Endothelial cell of umbilical vein (primary cell): ENCODE measurements at regions not wholly inside any gene's neighbourhood (a gene's known extent, or its start where the extent isn't known, plus 50 kb on each side); places are given as distances from the start of the nearest gene placed in this dataset.

Source experiments
- BruUV-seq: library from RNA; stranded (reverse); fragments of 400-500 nt; replicated peaks from 2 replicates; lab custom pipeline; 2021; lab: Mats Ljungman, UMichigan
- CTCF ChIA-PET: fragments of 300-600, 350-600 bp; sonication (Branson Sonifier 250); formaldehyde crosslinking; loops from one replicate; lab custom pipeline; 2021; ENCODE audit warnings: antibody characterized with exemption, inconsistent platforms; lab: Charles Lee
- POLR2A ChIA-PET: fragments of 300-600, 350-600 bp; sonication (Branson Sonifier 250); formaldehyde crosslinking; loops from one replicate; lab custom pipeline; 2021; ENCODE audit warnings: antibody characterized with exemption, inconsistent platforms; lab: Charles Lee
- DNase-seq: peaks from one replicate; pipeline ENCODE4 v3.0.0-alpha.2; 2011; ENCODE audit warnings: low read depth, low spot score
- FAIRE-seq: peaks from 2 replicates; lab custom pipeline; 2011; peaks lifted over from hg19 to GRCh38; lab: Jason Lieb, UNC
- H2AFZ ChIP-seq: 2 replicates; pipeline ENCODE4 v1.6.0; 2012; ENCODE audit warnings: low read depth, low read length, control low read depth, inconsistent platforms
- H3K27ac ChIP-seq: 2 replicates; pipeline ENCODE4 v1.5.1; 2011; ENCODE audit warnings: low read depth, mild to moderate bottlenecking, control low read depth, low read length, moderate library complexity; ENCODE audit not compliant: insufficient read depth
- H3K27me3 ChIP-seq, 2 experiments: 2 replicates each; pipeline versions ENCODE4 v1.6.0 to v1.6.1; 2011; ENCODE audit warnings: low read length in 2 of 2, mixed read lengths in 1 of 2; ENCODE audit not compliant: control insufficient read depth in 2 of 2, insufficient read depth in 2 of 2
- H3K36me3 ChIP-seq, 2 experiments: 2 replicates in 1 of 2; 3 replicates in 1 of 2; pipeline ENCODE4 v1.5.1; 2011; ENCODE audit warnings: low read length in 2 of 2, mild to moderate bottlenecking in 1 of 2, moderate library complexity in 1 of 2; ENCODE audit not compliant: control insufficient read depth in 2 of 2, insufficient read depth in 2 of 2; ENCODE audit errors: extremely low read depth in 1 of 2
- H3K4me1 ChIP-seq: 3 replicates; pipeline ENCODE4 v1.5.1; 2011; ENCODE audit warnings: mild to moderate bottlenecking, low read length; ENCODE audit not compliant: control insufficient read depth, insufficient read depth; ENCODE audit errors: extremely low read depth
- H3K4me2 ChIP-seq: 2 replicates; pipeline ENCODE4 v1.6.1; 2011; ENCODE audit warnings: low read length, control low read depth, mixed read lengths; ENCODE audit not compliant: insufficient read depth
- H3K4me3 ChIP-seq, 3 experiments: fragments of 200-600 bp in 1 of 3; sonication (generic), shearing (Covaris generic) in 1 of 3; replicated peaks in 1 of 3; 2 replicates each; pipeline ENCODE4 v1.5.1; 2011 to 2016; ENCODE audit warnings: control low read depth in 3 of 3, low read length in 3 of 3, mild to moderate bottlenecking in 2 of 3, inconsistent platforms in 1 of 3, low read depth in 1 of 3, moderate library complexity in 1 of 3; ENCODE audit not compliant: insufficient read depth in 1 of 3
- H3K79me2 ChIP-seq: 2 replicates; pipeline ENCODE4 v1.6.0; 2012; ENCODE audit warnings: low read length, inconsistent platforms; ENCODE audit not compliant: control insufficient read depth, insufficient read depth
- H3K9ac ChIP-seq: replicated peaks from 2 replicates; pipeline ENCODE3; 2011; ENCODE audit warnings: low read length, control low read depth; ENCODE audit not compliant: insufficient read depth; ENCODE audit errors: extremely low read depth
- H3K9me1 ChIP-seq: replicated peaks from 3 replicates; pipeline ENCODE4 v1.6.0; 2011; ENCODE audit warnings: mild to moderate bottlenecking, low read length; ENCODE audit not compliant: control insufficient read depth, insufficient read depth; ENCODE audit errors: extremely low read depth
- H3K9me3 ChIP-seq: replicated peaks from 2 replicates; pipeline ENCODE4 v1.5.1; 2012; ENCODE audit warnings: low read length, inconsistent platforms; ENCODE audit not compliant: control insufficient read depth, insufficient read depth
- H4K20me1 ChIP-seq: replicated peaks from 2 replicates; pipeline ENCODE3; 2011; ENCODE audit warnings: mild to moderate bottlenecking, low read length; ENCODE audit not compliant: control insufficient read depth, insufficient read depth; ENCODE audit errors: extremely low read depth
- EZH2 ChIP-seq: IDR thresholded peaks from 2 replicates; pipeline ENCODE4 v1.6.1; 2012; ENCODE audit warnings: borderline replicate concordance, low read depth, mild to moderate bottlenecking, moderate library complexity, low read length, inconsistent platforms; ENCODE audit not compliant: severe bottlenecking
- FOS ChIP-seq: IDR thresholded peaks from 2 replicates; pipeline ENCODE4 v1.6.1; 2011; ENCODE audit warnings: mild to moderate bottlenecking, low read length, moderate library complexity, borderline replicate concordance; ENCODE audit not compliant: insufficient read depth
- GATA2 ChIP-seq: IDR thresholded peaks from 2 replicates; pipeline ENCODE4 v1.7.0; 2011; ENCODE audit warnings: low read depth, mild to moderate bottlenecking, moderate library complexity, mixed read lengths, low read length; ENCODE audit not compliant: insufficient read length, insufficient read depth
- JUN ChIP-seq: IDR thresholded peaks from 2 replicates; pipeline ENCODE4 v1.6.1; 2011; ENCODE audit warnings: borderline replicate concordance, low read depth; ENCODE audit not compliant: insufficient read length, insufficient read depth
- MYC ChIP-seq: IDR thresholded peaks from one replicate; pipeline ENCODE4 v1.6.1; 2011; ENCODE audit warnings: mild to moderate bottlenecking, low read depth, low read length
- POLR2A ChIP-seq: IDR thresholded peaks from 2 replicates; pipeline ENCODE4 v1.6.1; 2012; ENCODE audit warnings: low read depth, mild to moderate bottlenecking, control low read depth, low read length
- POLR2AphosphoS5 ChIP-seq: IDR thresholded peaks from 2 replicates; pipeline ENCODE4 v1.6.1; 2012; ENCODE audit warnings: low read depth, mild to moderate bottlenecking, control low read depth, low read length, moderate library complexity; ENCODE audit not compliant: insufficient read depth
- dilution Hi-C: fragments of 300-500 bp; cut with MboI; formaldehyde crosslinking; loops from one replicate; pipeline ENCODE4 v1.15.0; 2019; ENCODE audit warnings: low sequenced_read_pairs; ENCODE audit not compliant: extremely low pct_ligation_motif_present
- intact Hi-C: fragments of 100-400 bp; cut with micrococcal nuclease; formaldehyde crosslinking; loops from one replicate; pipeline ENCODE4 v1.10.0; 2022
- TF ChIP-seq, protein P1 (sequence below), 2 donors: IDR thresholded peaks; 1 replicate in 1 of 2; 2 replicates in 1 of 2; pipeline ENCODE4 v1.5.1; 2011; ENCODE audit warnings: low read length in 2 of 2, mild to moderate bottlenecking in 2 of 2, moderate library complexity in 2 of 2, control low read depth in 1 of 2, inconsistent platforms in 1 of 2, low read depth in 1 of 2; ENCODE audit not compliant: insufficient read depth in 1 of 2; ENCODE audit errors: extremely low read depth in 1 of 2
- TF ChIP-seq, protein P2 (sequence below): IDR thresholded peaks from 2 replicates; pipeline ENCODE4 v1.6.1; 2011; ENCODE audit not compliant: insufficient read depth, insufficient read length

DNA sequence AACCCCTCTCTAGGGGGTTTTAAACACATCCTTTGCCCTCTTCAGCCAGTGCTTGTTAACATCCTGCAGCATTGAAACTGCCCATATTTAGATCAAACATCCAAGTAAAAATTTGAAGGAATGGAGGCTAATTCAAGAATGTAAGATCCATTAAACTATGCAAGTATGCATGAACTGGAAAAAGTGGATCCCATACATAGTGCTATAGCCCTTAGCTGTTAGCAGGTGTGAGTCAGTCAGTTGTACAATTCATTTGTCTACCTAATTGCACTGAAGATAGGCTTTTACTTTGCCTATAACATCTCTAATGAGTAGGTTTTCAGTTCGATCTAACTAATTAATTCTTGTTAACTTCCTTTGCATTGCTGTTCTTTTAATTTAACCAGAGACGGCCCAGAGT is 270.9 kb downstream of the LMO4 start:
- dilution Hi-C loops (no loop called here), intact Hi-C loops (loop anchor here (2.0 kb wide), 1 partner anchor 353 kb away; no protein-coding TSS in a partner anchor)
- no peaks in the 10 kb centered on the region for H4K20me1 ChIP-seq
- ChIA-PET CTCF (no interaction called here), POLR2A (no interaction called here)
- no peaks in the 10 kb centered on the region for H3K4me1 ChIP-seq
- no TSS peak for BruUV-seq
- H3K4me2 ChIP-seq, result no peak overlapping the region
- no peaks in the 10 kb centered on the region for H3K79me2 ChIP-seq
- H3K27ac ChIP-seq, result no peak overlapping the region
- H3K4me3 ChIP-seq, result no peak overlapping the region
- no peak for FAIRE-seq
- TF ChIP-seq, protein P1, sequence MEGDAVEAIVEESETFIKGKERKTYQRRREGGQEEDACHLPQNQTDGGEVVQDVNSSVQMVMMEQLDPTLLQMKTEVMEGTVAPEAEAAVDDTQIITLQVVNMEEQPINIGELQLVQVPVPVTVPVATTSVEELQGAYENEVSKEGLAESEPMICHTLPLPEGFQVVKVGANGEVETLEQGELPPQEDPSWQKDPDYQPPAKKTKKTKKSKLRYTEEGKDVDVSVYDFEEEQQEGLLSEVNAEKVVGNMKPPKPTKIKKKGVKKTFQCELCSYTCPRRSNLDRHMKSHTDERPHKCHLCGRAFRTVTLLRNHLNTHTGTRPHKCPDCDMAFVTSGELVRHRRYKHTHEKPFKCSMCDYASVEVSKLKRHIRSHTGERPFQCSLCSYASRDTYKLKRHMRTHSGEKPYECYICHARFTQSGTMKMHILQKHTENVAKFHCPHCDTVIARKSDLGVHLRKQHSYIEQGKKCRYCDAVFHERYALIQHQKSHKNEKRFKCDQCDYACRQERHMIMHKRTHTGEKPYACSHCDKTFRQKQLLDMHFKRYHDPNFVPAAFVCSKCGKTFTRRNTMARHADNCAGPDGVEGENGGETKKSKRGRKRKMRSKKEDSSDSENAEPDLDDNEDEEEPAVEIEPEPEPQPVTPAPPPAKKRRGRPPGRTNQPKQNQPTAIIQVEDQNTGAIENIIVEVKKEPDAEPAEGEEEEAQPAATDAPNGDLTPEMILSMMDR (IDR thresholded peaks at IDR 0.05; ENCODE audit: extremely low read depth in 1 of 2, insufficient read depth in 1 of 2, low read depth in 1 of 2, low read length in 2 of 2), result no peak
- no peak for TF ChIP-seq POLR2AphosphoS5
- TF ChIP-seq EZH2, result no peak
- no peak for TF ChIP-seq GATA2
- no peak for TF ChIP-seq MYC
- TF ChIP-seq JUN, result no peak
- no peak for TF ChIP-seq FOS
- TF ChIP-seq, protein P2, sequence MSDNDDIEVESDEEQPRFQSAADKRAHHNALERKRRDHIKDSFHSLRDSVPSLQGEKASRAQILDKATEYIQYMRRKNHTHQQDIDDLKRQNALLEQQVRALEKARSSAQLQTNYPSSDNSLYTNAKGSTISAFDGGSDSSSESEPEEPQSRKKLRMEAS, result no peak
- no peak for TF ChIP-seq POLR2A
- H3K36me3 ChIP-seq, result no peaks in the 10 kb centered on the region
- H3K9ac ChIP-seq, result no peak overlapping the region
- H3K9me3 ChIP-seq, result no peaks in the 10 kb centered on the region
- no peak overlapping the region for H2AFZ ChIP-seq
- H3K27me3 ChIP-seq, result no peaks in the 10 kb centered on the region
- no peaks in the 10 kb centered on the region for H3K9me1 ChIP-seq
- no peak for DNase-seq
